ENCODE measurements at regions not wholly inside any gene's neighbourhood (a gene's known extent, or its start where the extent isn't known, plus 50 kb on each side); places are given as distances from the start of the nearest gene placed in this dataset.

- TF ChIP-seq YY1 (IDR thresholded peaks at IDR 0.05; ENCODE audit: low read depth, low read length) = no peak
- TF ChIP-seq RAD21 (IDR thresholded peaks at IDR 0.05; ENCODE audit: insufficient read depth, low read depth, low read length) = no peak
- TF ChIP-seq ZBTB40 (IDR thresholded peaks at IDR 0.05; ENCODE audit: borderline replicate concordance) = no peak
- no peak for TF ChIP-seq BRCA1 (IDR thresholded peaks at IDR 0.05; ENCODE audit: low read depth, low read length)
- TF ChIP-seq POLR2AphosphoS5 (IDR thresholded peaks at IDR 0.05; ENCODE audit: low read length) = no peak
- TF ChIP-seq STAT3 (IDR thresholded peaks at IDR 0.05; ENCODE audit: low read depth, low read length) = no peak
- no peak for TF ChIP-seq CTCF (IDR thresholded peaks at IDR 0.05 in 2 of 3, conservative IDR thresholded peaks at IDR 0.05 in 1 of 3; ENCODE audit: control insufficient read depth in 2 of 3, extremely low read depth in 1 of 3, insufficient read depth in 1 of 3, low read depth in 3 of 3, low read length in 3 of 3)
- no peak for TF ChIP-seq NBN (IDR thresholded peaks at IDR 0.05)
- no peak for TF ChIP-seq POLR2A (IDR thresholded peaks at IDR 0.05; ENCODE audit: low read depth, low read length)
Observed at GRCh38 chr15:61444585-61444984, 215.5 kb upstream of the RORA start.
